Esophagus muscularis mucosa (tissue), 3 donors: ENCODE measurements at regions not wholly inside any gene's neighbourhood (a gene's known extent, or its start where the extent isn't known, plus 50 kb on each side); places are given as distances from the start of the nearest gene placed in this dataset.

Experiments
- CTCF ChIP-seq, 3 experiments: fragments of 200-600 bp in 2 of 3; fragments of 450-650 bp in 1 of 3; sonication (generic) in 2 of 3; IDR thresholded peaks; one replicate each; pipeline ENCODE4 v1.5.1; 2017 to 2019; ENCODE audit warnings: antibody characterized with exemption in 3 of 3, mild to moderate bottlenecking in 2 of 3, moderate library complexity in 1 of 3
- POLR2A ChIP-seq: fragments of 450-650 bp; IDR thresholded peaks from one replicate; pipeline ENCODE4 v1.6.1; 2017; ENCODE audit warnings: antibody characterized with exemption, moderate library complexity, mild to moderate bottlenecking, low read depth
- POLR2AphosphoS5 ChIP-seq, 2 donors: sonication (generic); formaldehyde crosslinking; IDR thresholded peaks; one replicate each; pipeline ENCODE4 v1.6.1; 2017; ENCODE audit warnings: antibody characterized with exemption in 2 of 2

- TF ChIP-seq POLR2AphosphoS5 (IDR thresholded peaks at IDR 0.05), result no peak
- no peak for TF ChIP-seq POLR2A
- no peak for TF ChIP-seq CTCF (IDR thresholded peaks at IDR 0.05)
These were observed 997.5 kb downstream of the TBC1D22A start for GRCh38 chr22:47759909-47760308.
